Fibroblast of skin of left quadriceps (primary cell): ENCODE measurements at regions not wholly inside any gene's neighbourhood (a gene's known extent, or its start where the extent isn't known, plus 50 kb on each side); places are given as distances from the start of the nearest gene placed in this dataset.
"Not testable (repeated sequence)": the region's sequence is repeated elsewhere in the genome, so short reads cannot be mapped to it uniquely, and the experiment has no call there.

ENCODE experiments used
- DNase-seq, 2 experiments: peaks; one replicate each; pipeline ENCODE4 v3.0.0-alpha.2; 2013; ENCODE audit warnings: low read depth in 2 of 2

GRCh38 chr2:111425789-111426201 lies 305.1 kb downstream of the BCL2L11 start:
- DNase-seq, result not testable (repeated sequence)

GRCh38 chr2:111427346-111427745 lies 306.6 kb downstream of the BCL2L11 start:
- not testable (repeated sequence) for DNase-seq

GRCh38 chr2:111428915-111429314 lies 308.2 kb downstream of the BCL2L11 start:
- DNase-seq, result not testable (repeated sequence)

- DNase-seq, result not testable (repeated sequence)
These were observed 308.6 kb downstream of the BCL2L11 start for GRCh38 chr2:111429353-111429752.

- DNase-seq, result not testable (repeated sequence)
These were observed 310.3 kb downstream of the BCL2L11 start for GRCh38 chr2:111430817-111431661.

GRCh38 chr2:111432423-111432822 lies 311.7 kb downstream of the BCL2L11 start:
- not testable (repeated sequence) for DNase-seq

- DNase-seq, result not testable (repeated sequence)
These were observed 312.3 kb downstream of the BCL2L11 start for GRCh38 chr2:111432916-111433499.

GRCh38 chr2:111433892-111434607 lies 313.3 kb downstream of the BCL2L11 start:
- DNase-seq, result not testable (repeated sequence)

- DNase-seq, result not testable (repeated sequence)
These were observed 313.9 kb downstream of the BCL2L11 start for GRCh38 chr2:111434608-111434939.

GRCh38 chr2:111435553-111436310 lies 315.0 kb downstream of the BCL2L11 start:
- DNase-seq, result not testable (repeated sequence)

GRCh38 chr2:111436411-111436810 lies 315.7 kb downstream of the BCL2L11 start:
- not testable (repeated sequence) for DNase-seq

GRCh38 chr2:111437288-111437990 lies 316.7 kb downstream of the BCL2L11 start:
- not testable (repeated sequence) for DNase-seq

GRCh38 chr2:111438161-111438560 lies 317.4 kb downstream of the BCL2L11 start:
- not testable (repeated sequence) for DNase-seq

GRCh38 chr2:111439237-111439636 lies 318.5 kb downstream of the BCL2L11 start:
- not testable (repeated sequence) for DNase-seq

GRCh38 chr2:111441614-111442013 lies 320.9 kb downstream of the BCL2L11 start:
- DNase-seq, result not testable (repeated sequence)

GRCh38 chr2:111442767-111443454 lies 322.2 kb downstream of the BCL2L11 start:
- not testable (repeated sequence) for DNase-seq

GRCh38 chr2:111444516-111444915 lies 323.8 kb downstream of the BCL2L11 start:
- DNase-seq, result not testable (repeated sequence)

GRCh38 chr2:111445191-111445929 lies 324.6 kb downstream of the BCL2L11 start:
- not testable (repeated sequence) for DNase-seq

- not testable (repeated sequence) for DNase-seq
These were observed 325.2 kb downstream of the BCL2L11 start for GRCh38 chr2:111445941-111446340.

- not testable (repeated sequence) for DNase-seq
These were observed 326.8 kb downstream of the BCL2L11 start for GRCh38 chr2:111447482-111447881.
